Caco-2 (cell line): ENCODE measurements at regions not wholly inside any gene's neighbourhood (a gene's known extent, or its start where the extent isn't known, plus 50 kb on each side); places are given as distances from the start of the nearest gene placed in this dataset.

Source experiments
- BruUV-seq: library from RNA; stranded (reverse); fragments of 400-500 nt; replicated peaks from 2 replicates; lab custom pipeline; 2021; lab: Mats Ljungman, UMichigan
- CTCF ChIA-PET: fragments of 300-600 bp; sonication (Branson Sonifier 250); formaldehyde crosslinking; loops from one replicate; lab custom pipeline; 2022; ENCODE audit warnings: antibody characterized with exemption; lab: Charles Lee
- POLR2A ChIA-PET: fragments of 300-600 bp; sonication (Branson Sonifier 250); formaldehyde crosslinking; loops from one replicate; lab custom pipeline; 2022; ENCODE audit warnings: antibody characterized with exemption; lab: Charles Lee
- DNase-seq, 2 experiments: peaks; one replicate each; pipeline versions ENCODE4 v3.0.0 to v3.0.0-alpha.2; 2020 to 2022
- H3K27me3 ChIP-seq: replicated peaks from 2 replicates; pipeline ENCODE4 v1.6.0; 2011; ENCODE audit warnings: low read length; ENCODE audit not compliant: control insufficient read depth, insufficient read depth
- H3K36me3 ChIP-seq: 2 replicates; pipeline ENCODE4 v1.5.1; 2011; ENCODE audit warnings: low read length; ENCODE audit not compliant: control insufficient read depth, insufficient read depth
- H3K4me1 ChIP-seq: fragments of 250-450 bp; sonication (Bioruptor Pico); 2 replicates; pipeline ENCODE4 v1.5.1; 2020; ENCODE audit warnings: mild to moderate bottlenecking
- H3K4me3 ChIP-seq: 2 replicates; pipeline ENCODE4 v1.5.1; 2011; ENCODE audit warnings: low read depth, mild to moderate bottlenecking, control low read depth, low read length
- H3K9me3 ChIP-seq: fragments of 250-450 bp; sonication (Bioruptor Pico); 2 replicates; pipeline ENCODE4 v1.5.1; 2020; ENCODE audit warnings: mild to moderate bottlenecking, moderate library complexity
- H3K27ac Mint-ChIP-seq: one replicate; pipeline ENCODE4 v1.8.0; 2022; ENCODE audit warnings: mixed read lengths; ENCODE audit not compliant: unreplicated experiment
- H3K27me3 Mint-ChIP-seq: one replicate; pipeline ENCODE4 v1.8.0; 2022; ENCODE audit warnings: mixed read lengths; ENCODE audit not compliant: insufficient read depth, unreplicated experiment
- H3K36me3 Mint-ChIP-seq: one replicate; pipeline ENCODE4 v1.8.0; 2022; ENCODE audit warnings: mild to moderate bottlenecking, mixed read lengths; ENCODE audit not compliant: insufficient read depth, unreplicated experiment
- H3K4me1 Mint-ChIP-seq: one replicate; pipeline ENCODE4 v1.8.0; 2022; ENCODE audit warnings: low read depth, mixed read lengths; ENCODE audit not compliant: unreplicated experiment
- H3K4me3 Mint-ChIP-seq: one replicate; pipeline ENCODE4 v1.8.0; 2022; ENCODE audit warnings: mild to moderate bottlenecking, moderate library complexity, mixed read lengths; ENCODE audit not compliant: unreplicated experiment
- H3K9me3 Mint-ChIP-seq: one replicate; pipeline ENCODE4 v1.8.0; 2022; ENCODE audit warnings: mixed read lengths; ENCODE audit not compliant: unreplicated experiment
- CTCF ChIP-seq, 2 experiments: fragments of 200-600 bp in 1 of 2; IDR thresholded peaks; 1 replicate in 1 of 2; 2 replicates in 1 of 2; pipeline versions ENCODE4 v1.5.1 to v1.8.0; 2011 to 2022; ENCODE audit warnings: antibody characterized with exemption in 1 of 2, control low read depth in 1 of 2, inconsistent platforms in 1 of 2, low read depth in 1 of 2, low read length in 1 of 2, mild to moderate bottlenecking in 1 of 2, moderate library complexity in 1 of 2; ENCODE audit not compliant: insufficient read depth in 1 of 2, severe bottlenecking in 1 of 2, unreplicated experiment in 1 of 2
- intact Hi-C: fragments of 100-400 bp; cut with micrococcal nuclease; formaldehyde crosslinking; loops from one replicate; pipeline ENCODE4 v1.10.0; 2022; ENCODE audit not compliant: unreplicated experiment

GRCh38 chr2:222769446-222769845 is 91.4 kb upstream of the ACSL3 start:
- DNase-seq = no peak
- H3K4me1 ChIP-seq = peaks cover 10% of the 10 kb centered on the region; the same call in 1 of the 2 replicates
- Mint-ChIP-seq H3K27ac (no peak overlapping the region), H3K36me3 (no peaks in the 10 kb centered on the region), H3K27me3 (no peaks in the 10 kb centered on the region), H3K4me3 (no peak overlapping the region), H3K4me1 (no peaks in the 10 kb centered on the region), H3K9me3 (no peaks in the 10 kb centered on the region)
- no peak for TF ChIP-seq CTCF (IDR thresholded peaks at IDR 0.05; ENCODE audit: insufficient read depth in 1 of 2, low read depth in 1 of 2, low read length in 1 of 2, severe bottlenecking in 1 of 2, unreplicated experiment in 1 of 2)
- no peaks in the 10 kb centered on the region for H3K36me3 ChIP-seq
- intact Hi-C loops = no loop called here
- BruUV-seq = no TSS peak
- CTCF ChIA-PET = interaction anchor here (0.5 kb wide), 1 partner anchor 63 kb away, joined by 3 read pairs; no protein-coding TSS in a partner anchor
- POLR2A ChIA-PET = no interaction called here
- H3K4me3 ChIP-seq = no peak overlapping the region
- no peaks in the 10 kb centered on the region for H3K9me3 ChIP-seq
- no peaks in the 10 kb centered on the region for H3K27me3 ChIP-seq

- no peak overlapping the region for H3K4me3 Mint-ChIP-seq
- no TSS peak for BruUV-seq
- no peaks in the 10 kb centered on the region for H3K4me1 Mint-ChIP-seq
- H3K36me3 ChIP-seq = no peaks in the 10 kb centered on the region
- intact Hi-C loops = no loop called here
- no peak for TF ChIP-seq CTCF (IDR thresholded peaks at IDR 0.05; ENCODE audit: insufficient read depth in 1 of 2, low read depth in 1 of 2, low read length in 1 of 2, severe bottlenecking in 1 of 2, unreplicated experiment in 1 of 2)
- no peak for DNase-seq
- ChIA-PET POLR2A (no interaction called here), CTCF (interaction anchor here (0.5 kb wide), 1 partner anchor 63 kb away, joined by 3 read pairs; no protein-coding TSS in a partner anchor)
- no peak overlapping the region for H3K4me3 ChIP-seq
- H3K4me1 ChIP-seq = peaks cover 10% of the 10 kb centered on the region; the same call in 1 of the 2 replicates
- no peaks in the 10 kb centered on the region for H3K36me3 Mint-ChIP-seq
- no peaks in the 10 kb centered on the region for H3K27me3 ChIP-seq
- no peaks in the 10 kb centered on the region for H3K27me3 Mint-ChIP-seq
- no peaks in the 10 kb centered on the region for H3K9me3 Mint-ChIP-seq
- H3K27ac Mint-ChIP-seq = no peak overlapping the region
- no peaks in the 10 kb centered on the region for H3K9me3 ChIP-seq
Measured at GRCh38 chr2:222769941-222770340, 90.9 kb upstream of the ACSL3 start.

- H3K9me3 Mint-ChIP-seq = no peaks in the 10 kb centered on the region
- no peaks in the 10 kb centered on the region for H3K36me3 ChIP-seq
- H3K9me3 ChIP-seq = no peaks in the 10 kb centered on the region
- TF ChIP-seq CTCF (IDR thresholded peaks at IDR 0.05; ENCODE audit: insufficient read depth in 1 of 2, low read depth in 1 of 2, low read length in 1 of 2, severe bottlenecking in 1 of 2, unreplicated experiment in 1 of 2) = no peak
- H3K36me3 Mint-ChIP-seq = no peaks in the 10 kb centered on the region
- H3K4me1 Mint-ChIP-seq = no peaks in the 10 kb centered on the region
- POLR2A ChIA-PET = no interaction called here
- H3K27me3 Mint-ChIP-seq = no peaks in the 10 kb centered on the region
- intact Hi-C loops = no loop called here
- BruUV-seq = no TSS peak
- CTCF ChIA-PET = no interaction called here
- no peak overlapping the region for H3K4me3 Mint-ChIP-seq
- H3K27me3 ChIP-seq = no peaks in the 10 kb centered on the region
- H3K4me1 ChIP-seq = peaks cover 13% of the 10 kb centered on the region; the same call in 1 of the 2 replicates
- no peak overlapping the region for H3K27ac Mint-ChIP-seq
- H3K4me3 ChIP-seq = no peak overlapping the region
- DNase-seq = no peak
Measured at GRCh38 chr2:222771832-222772231, 89.0 kb upstream of the ACSL3 start.
